ENCODE measurements at regions not wholly inside any gene's neighbourhood (a gene's known extent, or its start where the extent isn't known, plus 50 kb on each side); places are given as distances from the start of the nearest gene placed in this dataset.

DNA sequence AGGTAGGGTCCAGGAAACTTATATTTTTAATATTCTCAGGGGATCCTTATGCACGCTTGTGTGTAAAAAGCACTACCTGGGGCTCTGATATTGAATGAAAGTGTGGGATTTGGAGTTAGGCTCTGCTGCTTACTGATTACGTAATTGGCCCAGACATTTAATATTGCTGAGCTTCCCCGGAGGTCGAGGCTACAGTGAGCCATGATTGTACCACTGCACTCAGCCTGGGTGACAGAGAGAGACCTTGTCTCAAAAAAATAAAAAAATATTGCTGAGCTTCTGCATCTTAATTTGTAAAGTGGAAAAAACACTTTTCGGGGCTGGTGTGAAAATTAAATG, 62.2 kb upstream of the KIF26B start:
- H3K4me3 ChIP-seq (ENCODE audit: low read length, poor library complexity, severe bottlenecking), result no peak overlapping the region
- H3K36me3 ChIP-seq (ENCODE audit: insufficient read depth, low read length), result no peaks in the 10 kb centered on the region
- H4K20me1 ChIP-seq (ENCODE audit: insufficient read depth, low read length, poor library complexity, severe bottlenecking), result no peaks in the 10 kb centered on the region
- H3K9ac ChIP-seq (ENCODE audit: low read depth, low read length, poor library complexity, severe bottlenecking), result no peak overlapping the region
- no peaks in the 10 kb centered on the region for H3K79me2 ChIP-seq (ENCODE audit: insufficient read depth, low read length)
- H3K9me3 ChIP-seq (ENCODE audit: insufficient read depth, low read depth, low read length), result no peaks in the 10 kb centered on the region
- TF ChIP-seq, protein P1, sequence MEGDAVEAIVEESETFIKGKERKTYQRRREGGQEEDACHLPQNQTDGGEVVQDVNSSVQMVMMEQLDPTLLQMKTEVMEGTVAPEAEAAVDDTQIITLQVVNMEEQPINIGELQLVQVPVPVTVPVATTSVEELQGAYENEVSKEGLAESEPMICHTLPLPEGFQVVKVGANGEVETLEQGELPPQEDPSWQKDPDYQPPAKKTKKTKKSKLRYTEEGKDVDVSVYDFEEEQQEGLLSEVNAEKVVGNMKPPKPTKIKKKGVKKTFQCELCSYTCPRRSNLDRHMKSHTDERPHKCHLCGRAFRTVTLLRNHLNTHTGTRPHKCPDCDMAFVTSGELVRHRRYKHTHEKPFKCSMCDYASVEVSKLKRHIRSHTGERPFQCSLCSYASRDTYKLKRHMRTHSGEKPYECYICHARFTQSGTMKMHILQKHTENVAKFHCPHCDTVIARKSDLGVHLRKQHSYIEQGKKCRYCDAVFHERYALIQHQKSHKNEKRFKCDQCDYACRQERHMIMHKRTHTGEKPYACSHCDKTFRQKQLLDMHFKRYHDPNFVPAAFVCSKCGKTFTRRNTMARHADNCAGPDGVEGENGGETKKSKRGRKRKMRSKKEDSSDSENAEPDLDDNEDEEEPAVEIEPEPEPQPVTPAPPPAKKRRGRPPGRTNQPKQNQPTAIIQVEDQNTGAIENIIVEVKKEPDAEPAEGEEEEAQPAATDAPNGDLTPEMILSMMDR (conservative IDR thresholded peaks at IDR 0.05; ENCODE audit: low read length), result no peak
- TF ChIP-seq EZH2phosphoT487 (IDR thresholded peaks at IDR 0.05; ENCODE audit: borderline replicate concordance), result no peak
- no peak overlapping the region for H2AFZ ChIP-seq (ENCODE audit: low read length)
- H3F3A ChIP-seq (ENCODE audit: low read depth), result no peaks in the 10 kb centered on the region
- H3K27me3 ChIP-seq (ENCODE audit: insufficient read depth, low read length, poor library complexity, severe bottlenecking), result no peaks in the 10 kb centered on the region
- H3K4me1 ChIP-seq (ENCODE audit: insufficient read depth, low read length, poor library complexity, severe bottlenecking), result no peaks in the 10 kb centered on the region
- no peaks in the 10 kb centered on the region for H3K9me2 ChIP-seq (replicated peaks; ENCODE audit: low read depth, low read length)
- no peak overlapping the region for H3K4me2 ChIP-seq (ENCODE audit: low read depth, low read length, poor library complexity, severe bottlenecking)

DNA sequence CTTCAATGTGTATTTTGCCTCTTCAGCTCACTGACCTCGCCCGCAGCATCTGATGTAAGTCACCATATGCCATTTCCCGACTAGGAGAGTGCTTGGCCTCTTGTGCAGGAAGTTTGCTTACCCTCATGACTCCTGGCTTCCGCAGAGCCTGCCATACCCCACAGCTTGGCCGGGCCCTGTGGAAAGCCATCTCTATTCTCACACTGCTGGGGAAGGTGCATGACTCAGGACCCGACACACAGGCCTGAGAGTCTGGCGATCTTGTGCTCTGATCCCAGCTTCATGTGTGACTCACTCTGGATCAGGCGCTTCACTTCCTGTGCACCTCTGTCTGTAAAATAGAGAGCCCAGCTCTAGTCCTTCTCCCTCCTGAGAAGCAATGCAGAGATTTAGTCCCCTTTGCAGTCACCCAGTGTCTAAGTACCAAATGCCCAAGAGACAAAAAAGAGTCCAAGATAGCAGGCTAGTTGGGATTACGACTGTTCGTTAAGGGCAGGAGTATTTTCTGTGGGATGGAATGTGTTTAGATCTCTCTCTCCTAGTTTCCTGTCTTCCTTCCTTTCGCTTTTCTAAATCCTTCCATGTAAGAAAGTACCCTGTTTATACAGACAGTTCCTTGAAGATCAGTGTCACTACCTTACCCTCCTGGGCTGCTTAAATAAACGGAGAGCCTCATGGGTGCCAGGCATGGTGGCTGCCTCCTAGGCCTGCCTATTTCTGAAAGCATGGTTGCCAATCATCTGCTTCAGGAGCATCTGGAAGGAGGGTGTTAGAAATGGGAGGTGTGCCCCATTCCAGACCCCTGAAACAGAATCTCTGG, 62.8 kb upstream of the KIF26B start:
- Histone ChIP-seq H3K9ac (ENCODE audit: low read depth, low read length, poor library complexity, severe bottlenecking) (no peak overlapping the region), H3K27me3 (ENCODE audit: insufficient read depth, low read length, poor library complexity, severe bottlenecking) (no peaks in the 10 kb centered on the region), H3K4me2 (ENCODE audit: low read depth, low read length, poor library complexity, severe bottlenecking) (no peak overlapping the region), H4K20me1 (ENCODE audit: insufficient read depth, low read length, poor library complexity, severe bottlenecking) (no peaks in the 10 kb centered on the region), H3K9me3 (ENCODE audit: insufficient read depth, low read depth, low read length) (no peaks in the 10 kb centered on the region), H3K9me2 (replicated peaks; ENCODE audit: low read depth, low read length) (no peaks in the 10 kb centered on the region), H3K4me3 (ENCODE audit: low read length, poor library complexity, severe bottlenecking) (no peak overlapping the region), H2AFZ (ENCODE audit: low read length) (no peak overlapping the region), H3K79me2 (ENCODE audit: insufficient read depth, low read length) (no peaks in the 10 kb centered on the region), H3K4me1 (ENCODE audit: insufficient read depth, low read length, poor library complexity, severe bottlenecking) (no peaks in the 10 kb centered on the region), H3K36me3 (ENCODE audit: insufficient read depth, low read length) (no peaks in the 10 kb centered on the region), H3F3A (ENCODE audit: low read depth) (no peaks in the 10 kb centered on the region)
- TF ChIP-seq, protein P1 (conservative IDR thresholded peaks at IDR 0.05; ENCODE audit: low read length), result no peak
- TF ChIP-seq EZH2phosphoT487 (IDR thresholded peaks at IDR 0.05; ENCODE audit: borderline replicate concordance), result no peak

DNA sequence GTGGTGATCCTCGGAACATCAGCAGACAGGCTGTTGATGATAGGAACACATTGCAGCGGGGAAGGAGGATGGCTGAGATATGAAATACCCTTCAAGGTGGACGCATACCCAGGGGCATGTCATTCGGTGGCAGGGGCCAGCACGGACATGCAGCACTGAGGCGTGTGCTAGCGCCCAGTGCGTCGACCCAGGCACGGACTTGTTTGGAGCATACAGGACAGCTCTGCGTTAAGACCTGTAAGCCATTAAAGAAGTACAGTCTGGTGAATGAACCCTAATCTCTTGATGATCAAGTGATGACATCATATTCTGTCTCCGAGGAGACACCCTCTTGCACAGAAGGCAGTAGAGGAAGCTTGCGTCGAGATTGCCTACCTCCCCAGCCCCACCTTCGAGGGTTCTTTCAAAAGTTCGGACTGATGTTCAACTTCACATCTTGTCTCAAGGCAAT, 63.6 kb upstream of the KIF26B start:
- Histone ChIP-seq H4K20me1 (ENCODE audit: insufficient read depth, low read length, poor library complexity, severe bottlenecking) (no peaks in the 10 kb centered on the region), H3K4me1 (ENCODE audit: insufficient read depth, low read length, poor library complexity, severe bottlenecking) (no peaks in the 10 kb centered on the region), H3K79me2 (ENCODE audit: insufficient read depth, low read length) (no peaks in the 10 kb centered on the region), H3K9ac (ENCODE audit: low read depth, low read length, poor library complexity, severe bottlenecking) (no peak overlapping the region), H3K4me3 (ENCODE audit: low read length, poor library complexity, severe bottlenecking) (no peak overlapping the region), H3K27me3 (ENCODE audit: insufficient read depth, low read length, poor library complexity, severe bottlenecking) (no peaks in the 10 kb centered on the region), H3K4me2 (ENCODE audit: low read depth, low read length, poor library complexity, severe bottlenecking) (no peak overlapping the region), H3K9me3 (ENCODE audit: insufficient read depth, low read depth, low read length) (no peaks in the 10 kb centered on the region), H2AFZ (ENCODE audit: low read length) (no peak overlapping the region), H3K36me3 (ENCODE audit: insufficient read depth, low read length) (no peaks in the 10 kb centered on the region), H3K9me2 (replicated peaks; ENCODE audit: low read depth, low read length) (no peaks in the 10 kb centered on the region), H3F3A (ENCODE audit: low read depth) (no peaks in the 10 kb centered on the region)
- no peak for TF ChIP-seq EZH2phosphoT487 (IDR thresholded peaks at IDR 0.05; ENCODE audit: borderline replicate concordance)
- TF ChIP-seq, protein P1 (conservative IDR thresholded peaks at IDR 0.05; ENCODE audit: low read length), result no peak

Measured in Loucy (cell line).